K562 (cell line): ENCODE measurements at regions not wholly inside any gene's neighbourhood (a gene's known extent, or its start where the extent isn't known, plus 50 kb on each side); places are given as distances from the start of the nearest gene placed in this dataset.

Source experiments
- CHD2 ChIP-seq: IDR thresholded peaks from 2 replicates; pipeline ENCODE4 v1.6.1; 2011; ENCODE audit warnings: low read depth, low read length
- KAT7 ChIP-seq: sonication (generic); formaldehyde crosslinking; IDR thresholded peaks from 2 replicates; pipeline ENCODE4 v1.8.0; 2022; ENCODE audit warnings: missing genetic modification reagents, mild to moderate bottlenecking, borderline replicate concordance
- POLR2AphosphoS5 ChIP-seq: IDR thresholded peaks from 2 replicates; pipeline ENCODE4 v1.6.1; 2011; ENCODE audit warnings: mild to moderate bottlenecking, low read depth, low read length, moderate library complexity; ENCODE audit not compliant: control insufficient read depth, insufficient read depth
- SREBF1 ChIP-seq: fragments of 150-350 bp; IDR thresholded peaks from 2 replicates; pipeline ENCODE4 v1.6.1; 2014; ENCODE audit warnings: antibody characterized with exemption, low read depth, low read length, borderline replicate concordance
- ZNF274 ChIP-seq: IDR thresholded peaks from 2 replicates; pipeline ENCODE4 v1.6.1; 2011; ENCODE audit warnings: low read depth, mild to moderate bottlenecking, low read length, moderate library complexity, borderline replicate concordance
- TF ChIP-seq, protein P1 (sequence below), 3 experiments: IDR thresholded peaks in 2 of 3; conservative IDR thresholded peaks in 1 of 3; 2 replicates each; pipeline ENCODE4 v1.5.1; 2011 to 2012; ENCODE audit warnings: low read length in 3 of 3, mild to moderate bottlenecking in 3 of 3, control low read depth in 2 of 3, improper control_type of control experiment in 1 of 3, inconsistent platforms in 1 of 3, low read depth in 1 of 3, mixed read lengths in 1 of 3, moderate library complexity in 1 of 3; ENCODE audit not compliant: insufficient read depth in 2 of 3
- TF ChIP-seq, protein P2 (sequence below), 2 experiments: fragments of 450-650 bp in 1 of 2; IDR thresholded peaks; 2 replicates each; pipeline ENCODE4 v1.6.1; 2011 to 2017; ENCODE audit warnings: low read depth in 2 of 2, antibody characterized with exemption in 1 of 2, borderline replicate concordance in 1 of 2, low read length in 1 of 2, mild to moderate bottlenecking in 1 of 2, mixed read lengths in 1 of 2; ENCODE audit not compliant: control insufficient read depth in 1 of 2

DNA sequence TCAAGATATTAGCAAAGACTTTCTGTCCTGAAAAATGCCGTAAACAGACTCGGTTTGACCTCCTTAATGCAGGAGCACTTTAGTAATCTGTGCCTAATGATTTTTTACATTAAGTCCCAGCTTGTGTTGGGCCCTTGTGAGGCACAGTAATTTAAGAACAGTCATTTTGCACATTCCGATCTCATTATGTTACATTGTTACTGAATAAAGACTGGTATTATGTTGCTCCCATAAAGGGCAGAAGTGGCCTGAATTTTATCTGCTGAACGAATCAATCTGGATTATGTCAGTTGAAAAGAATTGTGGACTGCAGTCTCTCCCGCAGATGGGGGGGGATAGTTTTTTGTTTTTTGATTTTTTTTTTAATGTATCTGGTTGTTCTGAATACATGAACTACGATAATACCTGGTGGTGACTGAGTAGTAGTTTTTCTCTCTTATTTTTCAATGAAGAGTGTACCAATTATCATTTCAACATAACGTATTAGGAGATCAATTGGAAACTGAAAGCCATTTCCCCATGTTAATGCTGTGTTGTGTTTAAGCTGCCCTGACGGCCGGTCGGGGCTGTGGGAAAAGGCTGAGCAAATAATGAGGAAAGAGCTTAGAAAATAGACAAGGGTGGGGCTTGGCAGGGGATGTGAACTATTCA, 290.2 kb downstream of the ZNF536 start:
- TF ChIP-seq POLR2AphosphoS5 (no peak), ZNF274 (no peak), CHD2 (no peak), SREBF1 (no peak), KAT7 (CRISPR knock-in tag) (no peak)
- TF ChIP-seq, protein P1, sequence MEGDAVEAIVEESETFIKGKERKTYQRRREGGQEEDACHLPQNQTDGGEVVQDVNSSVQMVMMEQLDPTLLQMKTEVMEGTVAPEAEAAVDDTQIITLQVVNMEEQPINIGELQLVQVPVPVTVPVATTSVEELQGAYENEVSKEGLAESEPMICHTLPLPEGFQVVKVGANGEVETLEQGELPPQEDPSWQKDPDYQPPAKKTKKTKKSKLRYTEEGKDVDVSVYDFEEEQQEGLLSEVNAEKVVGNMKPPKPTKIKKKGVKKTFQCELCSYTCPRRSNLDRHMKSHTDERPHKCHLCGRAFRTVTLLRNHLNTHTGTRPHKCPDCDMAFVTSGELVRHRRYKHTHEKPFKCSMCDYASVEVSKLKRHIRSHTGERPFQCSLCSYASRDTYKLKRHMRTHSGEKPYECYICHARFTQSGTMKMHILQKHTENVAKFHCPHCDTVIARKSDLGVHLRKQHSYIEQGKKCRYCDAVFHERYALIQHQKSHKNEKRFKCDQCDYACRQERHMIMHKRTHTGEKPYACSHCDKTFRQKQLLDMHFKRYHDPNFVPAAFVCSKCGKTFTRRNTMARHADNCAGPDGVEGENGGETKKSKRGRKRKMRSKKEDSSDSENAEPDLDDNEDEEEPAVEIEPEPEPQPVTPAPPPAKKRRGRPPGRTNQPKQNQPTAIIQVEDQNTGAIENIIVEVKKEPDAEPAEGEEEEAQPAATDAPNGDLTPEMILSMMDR (IDR thresholded peaks at IDR 0.05 in 2 of 3, conservative IDR thresholded peaks at IDR 0.05 in 1 of 3; ENCODE audit: insufficient read depth in 2 of 3, low read depth in 1 of 3, low read length in 3 of 3) = no peak
- TF ChIP-seq, protein P2, sequence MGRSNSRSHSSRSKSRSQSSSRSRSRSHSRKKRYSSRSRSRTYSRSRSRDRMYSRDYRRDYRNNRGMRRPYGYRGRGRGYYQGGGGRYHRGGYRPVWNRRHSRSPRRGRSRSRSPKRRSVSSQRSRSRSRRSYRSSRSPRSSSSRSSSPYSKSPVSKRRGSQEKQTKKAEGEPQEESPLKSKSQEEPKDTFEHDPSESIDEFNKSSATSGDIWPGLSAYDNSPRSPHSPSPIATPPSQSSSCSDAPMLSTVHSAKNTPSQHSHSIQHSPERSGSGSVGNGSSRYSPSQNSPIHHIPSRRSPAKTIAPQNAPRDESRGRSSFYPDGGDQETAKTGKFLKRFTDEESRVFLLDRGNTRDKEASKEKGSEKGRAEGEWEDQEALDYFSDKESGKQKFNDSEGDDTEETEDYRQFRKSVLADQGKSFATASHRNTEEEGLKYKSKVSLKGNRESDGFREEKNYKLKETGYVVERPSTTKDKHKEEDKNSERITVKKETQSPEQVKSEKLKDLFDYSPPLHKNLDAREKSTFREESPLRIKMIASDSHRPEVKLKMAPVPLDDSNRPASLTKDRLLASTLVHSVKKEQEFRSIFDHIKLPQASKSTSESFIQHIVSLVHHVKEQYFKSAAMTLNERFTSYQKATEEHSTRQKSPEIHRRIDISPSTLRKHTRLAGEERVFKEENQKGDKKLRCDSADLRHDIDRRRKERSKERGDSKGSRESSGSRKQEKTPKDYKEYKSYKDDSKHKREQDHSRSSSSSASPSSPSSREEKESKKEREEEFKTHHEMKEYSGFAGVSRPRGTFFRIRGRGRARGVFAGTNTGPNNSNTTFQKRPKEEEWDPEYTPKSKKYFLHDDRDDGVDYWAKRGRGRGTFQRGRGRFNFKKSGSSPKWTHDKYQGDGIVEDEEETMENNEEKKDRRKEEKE (IDR thresholded peaks at IDR 0.05; ENCODE audit: borderline replicate concordance in 1 of 2, control insufficient read depth in 1 of 2, low read depth in 2 of 2, low read length in 1 of 2) = no peak
